ENCODE measurements at regions not wholly inside any gene's neighbourhood (a gene's known extent, or its start where the extent isn't known, plus 50 kb on each side); places are given as distances from the start of the nearest gene placed in this dataset.

DNA sequence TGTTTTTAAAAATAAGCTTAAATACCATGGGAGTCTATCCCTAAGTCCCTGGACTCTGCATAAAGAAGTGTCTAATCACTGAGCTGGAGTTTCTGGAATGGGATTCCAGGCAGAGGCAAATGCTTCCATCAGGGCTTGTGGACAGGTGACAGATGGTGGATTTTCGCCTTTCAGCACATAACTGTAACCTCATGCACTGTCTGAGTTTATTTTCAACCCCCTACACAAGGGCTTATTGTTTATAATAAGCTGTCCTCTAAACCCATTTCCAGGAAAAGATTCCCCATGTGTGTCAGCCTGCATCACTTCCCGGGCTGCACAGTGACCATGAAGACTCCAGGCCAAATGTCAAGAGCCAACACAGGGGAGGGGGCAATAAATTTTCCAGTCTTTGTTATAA lies 264.0 kb downstream of the PIK3R1 start:
- WGBS, 2 donors = 75 to 80% methylated on average over 2 of the region's 2 CpGs
- H3K4me3 ChIP-seq (ENCODE audit: low read depth, poor library complexity, severe bottlenecking) = no peak overlapping the region
- DNase-seq (ENCODE audit: low spot score in 2 of 2) = no peak
- intact Hi-C loops (cut with DNase I; ENCODE audit: low total_unique reads) = no loop called here
- TF ChIP-seq POLR2A (IDR thresholded peaks at IDR 0.05) (no peak), CTCF (IDR thresholded peaks at IDR 0.05) (no peak)

GRCh38 chr5:68480335-68480940 lies 264.9 kb downstream of the PIK3R1 start:
- no peak overlapping the region for H3K4me3 ChIP-seq (ENCODE audit: low read depth, poor library complexity, severe bottlenecking)
- no peak for DNase-seq (ENCODE audit: low spot score in 2 of 2)
- no peak for TF ChIP-seq CTCF (IDR thresholded peaks at IDR 0.05)
- no peak for TF ChIP-seq POLR2A (IDR thresholded peaks at IDR 0.05)
- intact Hi-C loops (cut with DNase I; ENCODE audit: low total_unique reads) = no loop called here
- 93 to 95% methylated on average over 4 of the region's 4 CpGs for WGBS, 2 donors

- no peak overlapping the region for H3K4me3 ChIP-seq (ENCODE audit: low read depth, poor library complexity, severe bottlenecking)
- WGBS, 2 donors = 87 to 98% methylated on average over 2 of the region's 2 CpGs
- no peak for DNase-seq (ENCODE audit: low spot score in 2 of 2)
- intact Hi-C loops (cut with DNase I; ENCODE audit: low total_unique reads) = no loop called here
- no peak for TF ChIP-seq CTCF (IDR thresholded peaks at IDR 0.05)
These were observed 266.6 kb downstream of the PIK3R1 start for GRCh38 chr5:68482199-68482598.

DNA sequence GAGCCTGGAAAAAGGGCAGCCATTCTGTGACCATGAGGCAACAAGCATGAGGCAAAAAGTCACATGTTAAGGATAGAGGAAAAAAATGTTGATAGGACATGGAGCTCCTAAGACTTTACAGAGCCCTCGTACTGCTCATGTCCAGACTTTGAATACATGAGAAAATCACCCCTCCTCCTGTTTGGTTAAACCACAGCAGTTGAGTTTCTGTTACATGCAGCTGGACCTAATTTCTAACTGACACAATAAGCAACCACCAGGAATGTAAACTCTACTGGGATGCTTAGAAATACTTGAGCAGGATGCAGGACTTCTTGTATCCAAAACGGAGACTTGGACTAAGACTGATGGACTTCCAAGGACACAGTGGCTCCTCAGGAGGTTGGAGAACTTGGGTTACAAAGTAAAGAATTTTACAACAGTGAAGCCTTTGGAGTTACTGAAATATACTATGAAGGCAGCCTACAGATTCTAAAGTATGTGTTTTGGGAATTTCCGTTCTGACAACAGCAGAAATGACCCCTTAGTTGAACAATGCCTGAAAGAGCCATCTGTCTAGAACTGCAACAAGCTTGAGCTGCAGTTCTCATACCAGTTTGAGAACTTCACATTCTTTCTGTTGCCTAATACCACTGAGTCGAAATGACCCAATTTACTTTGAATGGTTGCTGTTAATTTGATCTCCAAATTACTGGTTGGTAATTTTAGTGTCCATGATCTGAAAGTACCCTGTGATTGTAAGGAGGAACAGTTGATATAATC lies 268.9 kb downstream of the PIK3R1 start:
- TF ChIP-seq CTCF (IDR thresholded peaks at IDR 0.05) (no peak), POLR2A (IDR thresholded peaks at IDR 0.05) (no peak)
- no peak for DNase-seq (ENCODE audit: low spot score in 2 of 2)
- intact Hi-C loops (cut with DNase I; ENCODE audit: low total_unique reads) = no loop called here
- no peak overlapping the region for H3K4me3 ChIP-seq (ENCODE audit: low read depth, poor library complexity, severe bottlenecking)
- WGBS, 2 donors = 76 to 85% methylated on average over 4 of the region's 4 CpGs

DNA sequence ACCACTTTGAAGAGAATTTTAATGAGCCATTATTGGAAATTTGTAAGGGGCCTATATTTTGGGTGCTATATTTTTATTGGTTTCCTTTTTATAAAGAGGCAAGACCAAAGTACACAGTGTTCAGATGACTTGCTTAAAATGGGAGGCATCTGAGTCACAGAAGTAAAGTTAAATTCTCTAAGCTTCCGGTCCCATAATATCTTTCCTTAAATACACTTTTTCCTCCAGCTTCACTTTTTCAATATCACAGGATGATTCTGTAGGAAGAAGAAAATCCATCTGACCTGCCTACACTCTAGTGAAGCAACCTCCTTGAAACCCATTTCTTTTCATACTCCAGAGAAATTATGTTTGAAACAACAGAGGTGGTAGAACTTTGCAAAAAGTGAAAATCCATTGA lies 274.0 kb downstream of the PIK3R1 start:
- TF ChIP-seq CTCF (IDR thresholded peaks at IDR 0.05) = no peak
- no peak for TF ChIP-seq POLR2A (IDR thresholded peaks at IDR 0.05)
- intact Hi-C loops (cut with DNase I; ENCODE audit: low total_unique reads) = no loop called here
- no peak for DNase-seq (ENCODE audit: low spot score in 2 of 2)
- H3K4me3 ChIP-seq (ENCODE audit: low read depth, poor library complexity, severe bottlenecking) = no peak overlapping the region
- 80 to 88% methylated on average over 1 of the region's 1 CpG for WGBS, 2 donors

Data from lower leg skin (tissue), 4 donors.